CD4-positive, alpha-beta T cell treated with Interferon gamma for 1 hour (primary cell): ENCODE measurements at regions not wholly inside any gene's neighbourhood (a gene's known extent, or its start where the extent isn't known, plus 50 kb on each side); places are given as distances from the start of the nearest gene placed in this dataset.
"Not testable (repeated sequence)": the region's sequence is repeated elsewhere in the genome, so short reads cannot be mapped to it uniquely, and the experiment has no call there.

Source experiments
- DNase-seq: peaks from one replicate; pipeline ENCODE4 v3.0.0-alpha.2; 2020

- DNase-seq = no peak
Measured at GRCh38 chrX:113457719-113458118, 617.1 kb upstream of the AMOT start.

GRCh38 chrX:113455582-113455981 is 615.0 kb upstream of the AMOT start:
- no peak for DNase-seq

GRCh38 chrX:113429011-113429410 is 588.4 kb upstream of the AMOT start:
- DNase-seq = no peak

- no peak for DNase-seq
Measured at GRCh38 chrX:113422323-113422722, 581.7 kb upstream of the AMOT start.

- no peak for DNase-seq
Measured at GRCh38 chrX:113421432-113421831, 580.8 kb upstream of the AMOT start.

GRCh38 chrX:113412106-113412505 is 571.5 kb upstream of the AMOT start:
- DNase-seq = no peak

- DNase-seq = no peak
Measured at GRCh38 chrX:113408843-113409242, 568.2 kb upstream of the AMOT start.

GRCh38 chrX:113400193-113400704 is 559.6 kb upstream of the AMOT start:
- no peak for DNase-seq

GRCh38 chrX:113399506-113400192 is 559.0 kb upstream of the AMOT start:
- no peak for DNase-seq

GRCh38 chrX:113392355-113392754 is 551.7 kb upstream of the AMOT start:
- no peak for DNase-seq

GRCh38 chrX:113391875-113392274 is 551.2 kb upstream of the AMOT start:
- no peak for DNase-seq

- DNase-seq = no peak
Measured at GRCh38 chrX:113390531-113390930, 549.9 kb upstream of the AMOT start.

- DNase-seq = no peak
Measured at GRCh38 chrX:113389846-113390245, 549.2 kb upstream of the AMOT start.

- DNase-seq = no peak
Measured at GRCh38 chrX:113384628-113385027, 544.0 kb upstream of the AMOT start.

GRCh38 chrX:113373421-113373820 is 532.8 kb upstream of the AMOT start:
- not testable (repeated sequence) for DNase-seq

- no peak for DNase-seq
Measured at GRCh38 chrX:113370006-113370405, 529.4 kb upstream of the AMOT start.

GRCh38 chrX:113369056-113369455 is 528.4 kb upstream of the AMOT start:
- DNase-seq = no peak

GRCh38 chrX:113353134-113353533 is 512.5 kb upstream of the AMOT start:
- no peak for DNase-seq

GRCh38 chrX:113330416-113330815 is 489.8 kb upstream of the AMOT start:
- DNase-seq = no peak

GRCh38 chrX:113315927-113316326 is 475.3 kb upstream of the AMOT start:
- no peak for DNase-seq

- no peak for DNase-seq
Measured at GRCh38 chrX:113305496-113305895, 464.9 kb upstream of the AMOT start.

GRCh38 chrX:113300580-113300979 is 459.9 kb upstream of the AMOT start:
- DNase-seq = no peak

- no peak for DNase-seq
Measured at GRCh38 chrX:113297437-113297836, 456.8 kb upstream of the AMOT start.

GRCh38 chrX:113289503-113289902 is 448.9 kb upstream of the AMOT start:
- no peak for DNase-seq

- DNase-seq = no peak
Measured at GRCh38 chrX:113287761-113288160, 447.1 kb upstream of the AMOT start.
